Colonic mucosa (tissue), 4 donors: ENCODE measurements at regions not wholly inside any gene's neighbourhood (a gene's known extent, or its start where the extent isn't known, plus 50 kb on each side); places are given as distances from the start of the nearest gene placed in this dataset.
"Not testable (repeated sequence)": the region's sequence is repeated elsewhere in the genome, so short reads cannot be mapped to it uniquely, and the experiment has no call there.

ENCODE experiments used
- DNase-seq: peaks from one replicate; pipeline ENCODE4 v3.0.0-alpha.2; 2020
- H3K27ac ChIP-seq: fragments of 200-600 bp; one replicate; pipeline ENCODE4 v1.8.0; 2021
- H3K27me3 ChIP-seq: fragments of 200-600 bp; one replicate; pipeline ENCODE4 v1.8.0; 2021
- H3K36me3 ChIP-seq: fragments of 200-600 bp; one replicate; pipeline ENCODE4 v1.8.0; 2021
- H3K4me1 ChIP-seq: fragments of 200-600 bp; one replicate; pipeline ENCODE4 v1.8.0; 2021; ENCODE audit warnings: mild to moderate bottlenecking
- H3K4me3 ChIP-seq: fragments of 200-600 bp; one replicate; pipeline ENCODE4 v1.8.0; 2021
- H3K9ac ChIP-seq, 2 donors: one replicate each; pipeline ENCODE4 v1.7.0; 2013; ENCODE audit warnings: control low read depth in 2 of 2, low read depth in 2 of 2, low read length in 2 of 2
- H3K9me3 ChIP-seq: fragments of 200-600 bp; one replicate; pipeline ENCODE4 v1.8.0; 2021
- intact Hi-C: fragments of 100-400 bp; cut with DNase I; formaldehyde crosslinking; loops from one replicate; pipeline ENCODE4 v1.14.1; 2022
- TF ChIP-seq, protein P1 (sequence below): fragments of 200-600 bp; IDR thresholded peaks from one replicate; pipeline ENCODE4 v1.8.0; 2022; ENCODE audit warnings: antibody characterized with exemption, mild to moderate bottlenecking
- donor health status: healthy.
- donor health status: DM: no; HTN: no; CAD: no.
- donor health status: DM: no; HTN: no; CAD: no.

GRCh38 chrX:5674036-5674435 lies 554.6 kb downstream of the NLGN4X start:
- TF ChIP-seq, protein P1, sequence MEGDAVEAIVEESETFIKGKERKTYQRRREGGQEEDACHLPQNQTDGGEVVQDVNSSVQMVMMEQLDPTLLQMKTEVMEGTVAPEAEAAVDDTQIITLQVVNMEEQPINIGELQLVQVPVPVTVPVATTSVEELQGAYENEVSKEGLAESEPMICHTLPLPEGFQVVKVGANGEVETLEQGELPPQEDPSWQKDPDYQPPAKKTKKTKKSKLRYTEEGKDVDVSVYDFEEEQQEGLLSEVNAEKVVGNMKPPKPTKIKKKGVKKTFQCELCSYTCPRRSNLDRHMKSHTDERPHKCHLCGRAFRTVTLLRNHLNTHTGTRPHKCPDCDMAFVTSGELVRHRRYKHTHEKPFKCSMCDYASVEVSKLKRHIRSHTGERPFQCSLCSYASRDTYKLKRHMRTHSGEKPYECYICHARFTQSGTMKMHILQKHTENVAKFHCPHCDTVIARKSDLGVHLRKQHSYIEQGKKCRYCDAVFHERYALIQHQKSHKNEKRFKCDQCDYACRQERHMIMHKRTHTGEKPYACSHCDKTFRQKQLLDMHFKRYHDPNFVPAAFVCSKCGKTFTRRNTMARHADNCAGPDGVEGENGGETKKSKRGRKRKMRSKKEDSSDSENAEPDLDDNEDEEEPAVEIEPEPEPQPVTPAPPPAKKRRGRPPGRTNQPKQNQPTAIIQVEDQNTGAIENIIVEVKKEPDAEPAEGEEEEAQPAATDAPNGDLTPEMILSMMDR: no peak
- Histone ChIP-seq H3K9ac (no peak overlapping the region), H3K4me3 (no peak overlapping the region), H3K27me3 (no peaks in the 10 kb centered on the region), H3K4me1 (no peaks in the 10 kb centered on the region), H3K36me3 (no peaks in the 10 kb centered on the region), H3K9me3 (no peaks in the 10 kb centered on the region), H3K27ac (no peak overlapping the region)
- intact Hi-C loops: no loop called here
- DNase-seq: no peak

- no peak overlapping the region for H3K27ac ChIP-seq
- H3K4me3 ChIP-seq: no peak overlapping the region
- intact Hi-C loops: no loop called here
- no peak overlapping the region for H3K9ac ChIP-seq
- H3K27me3 ChIP-seq: no peaks in the 10 kb centered on the region
- no peaks in the 10 kb centered on the region for H3K9me3 ChIP-seq
- H3K4me1 ChIP-seq: no peaks in the 10 kb centered on the region
- TF ChIP-seq, protein P1: no peak
- DNase-seq: no peak
- no peaks in the 10 kb centered on the region for H3K36me3 ChIP-seq
These were observed 556.6 kb downstream of the NLGN4X start for GRCh38 chrX:5672099-5672498.

GRCh38 chrX:5666689-5667088 lies 562.0 kb downstream of the NLGN4X start:
- H3K27ac ChIP-seq, H3K4me1 ChIP-seq, H3K4me3 ChIP-seq, H3K27me3 ChIP-seq, DNase-seq, H3K9ac ChIP-seq, H3K36me3 ChIP-seq, intact Hi-C loops, H3K9me3 ChIP-seq: not testable (repeated sequence)

GRCh38 chrX:5656544-5656943 lies 572.1 kb downstream of the NLGN4X start:
- TF ChIP-seq, protein P1: no peak
- Histone ChIP-seq H3K4me3 (no peak overlapping the region), H3K9me3 (no peaks in the 10 kb centered on the region), H3K36me3 (no peaks in the 10 kb centered on the region), H3K27ac (no peak overlapping the region), H3K27me3 (no peaks in the 10 kb centered on the region), H3K9ac (no peak overlapping the region), H3K4me1 (no peaks in the 10 kb centered on the region)
- DNase-seq: no peak
- intact Hi-C loops: no loop called here

GRCh38 chrX:5650904-5651303 lies 577.8 kb downstream of the NLGN4X start:
- Histone ChIP-seq H3K27me3 (no peaks in the 10 kb centered on the region), H3K9ac (no peak overlapping the region), H3K27ac (no peak overlapping the region), H3K9me3 (no peaks in the 10 kb centered on the region), H3K36me3 (no peaks in the 10 kb centered on the region), H3K4me3 (no peak overlapping the region), H3K4me1 (no peaks in the 10 kb centered on the region)
- TF ChIP-seq, protein P1: no peak
- intact Hi-C loops: no loop called here
- DNase-seq: no peak

DNA sequence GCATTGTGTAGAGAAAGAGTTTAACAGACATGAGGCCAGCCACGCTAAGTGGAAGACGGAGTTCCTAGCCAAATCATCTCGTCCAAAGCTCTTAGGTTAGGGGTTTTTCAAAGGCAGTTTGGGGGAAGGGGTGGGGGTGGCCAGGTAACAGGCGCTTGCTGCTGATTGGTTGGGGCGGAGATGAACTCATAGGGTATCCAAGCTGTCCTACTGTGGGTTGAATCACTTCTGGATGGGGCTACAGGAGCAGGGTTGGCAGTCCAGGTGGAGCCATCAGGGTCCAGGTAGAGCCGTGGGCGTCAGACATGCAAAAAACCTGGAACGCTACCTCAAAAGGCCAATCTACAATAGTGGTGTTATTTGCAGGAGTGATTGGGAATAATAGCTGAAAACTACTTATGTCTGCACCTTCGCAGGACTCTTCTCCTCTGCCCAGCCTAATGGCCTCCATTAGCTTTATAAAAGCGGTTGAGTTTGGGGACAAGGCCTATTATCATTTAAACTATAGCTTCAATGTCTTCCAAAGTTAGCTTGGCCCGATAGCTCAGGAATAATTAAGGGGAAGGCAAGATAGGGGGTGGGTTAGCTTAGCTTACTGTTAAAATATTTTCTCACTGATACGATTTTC lies 579.6 kb downstream of the NLGN4X start:
- H3K27me3 ChIP-seq: no peaks in the 10 kb centered on the region
- TF ChIP-seq, protein P1: no peak
- no peaks in the 10 kb centered on the region for H3K36me3 ChIP-seq
- no peak overlapping the region for H3K9ac ChIP-seq
- intact Hi-C loops: no loop called here
- no peak for DNase-seq
- no peaks in the 10 kb centered on the region for H3K4me1 ChIP-seq
- H3K27ac ChIP-seq: no peak overlapping the region
- H3K4me3 ChIP-seq: no peak overlapping the region
- H3K9me3 ChIP-seq: no peaks in the 10 kb centered on the region
